HFF-Myc (cell line): ENCODE measurements at regions not wholly inside any gene's neighbourhood (a gene's known extent, or its start where the extent isn't known, plus 50 kb on each side); places are given as distances from the start of the nearest gene placed in this dataset.

Experiments used
- DNase-seq: peaks from one replicate; pipeline ENCODE4 v3.0.0-alpha.2; 2011; ENCODE audit warnings: low read depth; ENCODE audit errors: extremely low read depth
- H3K4me3 ChIP-seq: replicated peaks from 2 replicates; pipeline ENCODE4 v1.5.1; 2011; ENCODE audit warnings: low read depth, mild to moderate bottlenecking, control low read depth, low read length
- CTCF ChIP-seq: IDR thresholded peaks from 2 replicates; pipeline ENCODE4 v1.5.1; 2012; ENCODE audit warnings: mild to moderate bottlenecking, low read depth, low read length, control low read depth; ENCODE audit errors: missing control alignments

- no peak for DNase-seq
- no peak for TF ChIP-seq CTCF
- no peak overlapping the region for H3K4me3 ChIP-seq
Observed at GRCh38 chr5:87081511-87082372, 185.9 kb upstream of the RASA1 start.

- no peak overlapping the region for H3K4me3 ChIP-seq
- TF ChIP-seq CTCF: no peak
- no peak for DNase-seq
Observed at GRCh38 chr5:87094347-87094746, 173.3 kb upstream of the RASA1 start.

- no peak overlapping the region for H3K4me3 ChIP-seq
- no peak for DNase-seq
- TF ChIP-seq CTCF: no peak
Observed at GRCh38 chr5:87094833-87095232, 172.8 kb upstream of the RASA1 start.

- no peak overlapping the region for H3K4me3 ChIP-seq
- TF ChIP-seq CTCF: no peak
- no peak for DNase-seq
Observed at GRCh38 chr5:87095787-87096186, 171.9 kb upstream of the RASA1 start.

GRCh38 chr5:87097664-87098063 is 170.0 kb upstream of the RASA1 start:
- TF ChIP-seq CTCF: no peak
- no peak for DNase-seq
- no peak overlapping the region for H3K4me3 ChIP-seq

- no peak for DNase-seq
- no peak overlapping the region for H3K4me3 ChIP-seq
- no peak for TF ChIP-seq CTCF
Observed at GRCh38 chr5:87099291-87099839, 168.3 kb upstream of the RASA1 start.

- H3K4me3 ChIP-seq: no peak overlapping the region
- DNase-seq: no peak
- TF ChIP-seq CTCF: no peak
Observed at GRCh38 chr5:87099968-87100367, 167.7 kb upstream of the RASA1 start.
